Non-pigmented ciliary epithelial cell (primary cell): ENCODE measurements at regions not wholly inside any gene's neighbourhood (a gene's known extent, or its start where the extent isn't known, plus 50 kb on each side); places are given as distances from the start of the nearest gene placed in this dataset.
"Not testable (repeated sequence)": the region's sequence is repeated elsewhere in the genome, so short reads cannot be mapped to it uniquely, and the experiment has no call there.

Source experiments
- DNase-seq: peaks from one replicate; pipeline ENCODE4 v3.0.0-alpha.2; 2010; ENCODE audit warnings: low read depth

DNA sequence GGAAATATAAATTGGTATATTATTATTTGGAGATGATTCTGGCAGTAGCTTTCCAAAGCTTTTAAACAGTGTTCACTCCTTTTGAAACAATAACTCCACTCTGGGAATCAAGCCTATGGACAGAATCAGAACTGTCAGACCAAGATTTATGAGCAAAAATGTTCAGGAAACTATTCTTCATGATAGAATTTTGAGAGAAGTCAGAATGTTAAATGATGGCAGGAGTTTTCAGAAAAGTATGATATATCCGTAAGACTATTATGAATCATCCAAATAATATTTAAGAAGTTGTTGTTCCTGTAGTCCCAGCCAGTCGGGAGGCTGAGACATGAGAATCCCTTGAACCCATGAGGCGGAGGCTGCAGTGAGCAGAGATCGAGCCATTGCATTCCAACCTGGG lies 50.5 kb upstream of the ADGRG2 start:
- DNase-seq = no peak

DNA sequence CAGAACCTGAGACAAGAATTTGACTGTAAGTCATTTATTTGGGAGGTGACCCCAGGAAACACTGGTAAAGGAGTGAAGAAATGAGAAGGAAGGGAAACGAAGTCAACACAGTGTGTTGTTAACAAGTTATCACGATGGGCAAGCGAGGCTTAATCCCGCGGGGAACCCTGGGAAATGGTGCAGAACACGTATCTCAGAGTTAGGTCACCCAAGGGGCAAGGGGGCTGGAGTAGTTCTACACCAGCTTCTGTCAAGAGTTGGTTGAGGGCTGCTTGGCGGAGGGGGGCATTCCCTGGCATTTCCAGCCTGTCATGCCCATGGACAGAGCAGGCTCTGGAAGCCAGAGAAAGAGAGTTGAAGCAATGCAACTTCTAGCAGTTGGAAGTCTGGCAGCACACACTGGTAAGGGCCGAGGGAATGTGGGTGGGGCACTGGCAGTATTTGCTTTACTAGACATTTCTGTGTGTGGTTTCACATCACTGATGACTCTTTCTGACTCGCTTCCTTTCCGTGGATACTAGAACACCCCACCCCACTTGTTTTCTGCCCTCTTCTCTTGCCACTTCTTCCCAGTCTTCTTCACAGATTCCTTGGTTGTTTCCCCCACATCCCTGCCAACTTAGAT lies 52.2 kb upstream of the ADGRG2 start:
- peak; percentile 1 for DNase-seq

DNA sequence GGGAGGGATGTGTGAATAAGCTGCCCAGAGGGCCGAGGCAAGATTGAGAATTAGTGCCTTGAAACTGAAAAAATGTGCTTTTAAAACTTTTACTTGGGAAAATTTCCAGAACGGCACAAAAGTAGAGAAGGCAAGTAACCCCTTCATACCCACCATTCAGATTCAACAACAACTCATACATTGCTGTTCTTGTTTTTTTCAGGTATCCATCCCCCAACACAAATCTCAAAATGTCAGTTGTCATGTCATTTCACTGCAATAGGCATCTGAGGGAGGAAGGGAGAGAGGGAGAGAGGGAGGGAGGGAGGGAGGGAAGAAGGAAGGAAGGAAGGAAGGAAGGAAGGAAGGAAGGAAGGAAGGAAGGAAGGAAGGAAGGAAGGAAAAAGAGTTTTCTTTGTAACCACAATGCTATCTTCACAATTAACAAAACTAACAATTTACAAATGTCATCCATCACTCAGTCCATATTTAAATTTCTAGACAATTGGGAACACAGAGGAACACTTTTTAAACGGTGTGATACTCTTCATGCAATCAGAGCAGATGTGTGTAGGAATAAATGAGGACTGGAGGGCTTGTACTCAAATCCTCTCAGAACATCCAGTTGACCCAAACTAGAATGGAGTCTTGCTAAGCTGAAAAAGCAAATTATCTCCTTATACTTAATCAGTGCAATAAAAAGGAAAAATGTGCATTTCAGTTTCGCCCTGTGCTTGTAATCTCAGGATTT lies 54.8 kb upstream of the ADGRG2 start:
- DNase-seq = no peak

DNA sequence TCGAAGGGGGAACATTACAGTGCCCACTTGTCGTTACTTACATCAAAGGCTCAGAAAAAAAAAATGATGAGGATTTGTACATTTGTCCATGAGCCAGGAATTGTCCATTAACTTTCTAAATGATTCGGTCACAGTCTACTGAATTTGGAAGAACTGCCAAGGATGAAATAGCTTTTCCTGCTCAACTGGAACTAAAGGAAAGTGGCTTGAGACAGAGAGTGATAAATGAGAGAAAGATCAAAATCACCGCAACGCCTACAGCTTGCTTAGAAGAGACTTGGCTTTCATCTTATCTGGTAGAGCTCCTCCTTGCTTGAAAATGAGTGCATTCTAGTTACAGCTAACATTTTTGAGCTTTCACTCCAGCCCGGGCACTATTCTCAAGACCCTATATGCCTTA lies 55.5 kb upstream of the ADGRG2 start:
- no peak for DNase-seq

DNA sequence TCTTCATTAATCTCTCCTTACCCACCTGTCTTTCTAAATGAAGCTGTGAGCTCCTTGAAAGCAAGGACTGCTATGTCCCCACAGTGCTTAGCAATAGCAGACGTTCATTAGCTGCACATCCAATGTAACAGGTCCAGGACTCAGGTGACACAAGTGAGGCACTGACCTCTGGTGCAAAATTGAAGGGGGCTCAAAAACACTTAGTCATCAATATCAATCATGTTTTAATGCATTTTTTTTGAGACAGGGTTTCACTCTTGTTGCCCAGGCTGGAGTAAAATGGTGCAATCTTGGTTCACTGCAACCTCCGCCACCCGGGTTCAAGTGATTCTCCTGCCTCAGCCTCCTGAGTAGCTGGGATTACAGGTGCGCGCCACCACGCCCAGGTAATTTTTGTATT lies 56.1 kb upstream of the ADGRG2 start:
- DNase-seq = no peak

DNA sequence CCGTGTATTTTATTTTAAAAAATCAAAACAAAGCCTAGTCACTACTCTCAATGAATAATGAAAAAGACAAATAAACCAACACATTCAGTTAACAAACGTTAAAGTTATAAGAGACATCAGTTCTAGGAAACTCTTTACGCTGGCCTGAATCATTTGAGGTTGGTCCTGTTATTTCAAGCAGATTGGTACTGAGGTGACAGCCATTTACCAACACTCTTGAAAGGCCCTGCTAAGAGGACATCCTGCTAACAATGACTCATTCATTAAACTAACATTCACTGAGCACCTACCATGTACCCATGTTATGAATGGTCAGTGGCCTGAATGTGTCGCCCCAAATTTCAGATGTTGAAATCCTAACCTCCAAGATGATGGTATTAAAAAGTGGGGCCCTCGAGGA lies 57.1 kb upstream of the ADGRG2 start:
- no peak for DNase-seq

DNA sequence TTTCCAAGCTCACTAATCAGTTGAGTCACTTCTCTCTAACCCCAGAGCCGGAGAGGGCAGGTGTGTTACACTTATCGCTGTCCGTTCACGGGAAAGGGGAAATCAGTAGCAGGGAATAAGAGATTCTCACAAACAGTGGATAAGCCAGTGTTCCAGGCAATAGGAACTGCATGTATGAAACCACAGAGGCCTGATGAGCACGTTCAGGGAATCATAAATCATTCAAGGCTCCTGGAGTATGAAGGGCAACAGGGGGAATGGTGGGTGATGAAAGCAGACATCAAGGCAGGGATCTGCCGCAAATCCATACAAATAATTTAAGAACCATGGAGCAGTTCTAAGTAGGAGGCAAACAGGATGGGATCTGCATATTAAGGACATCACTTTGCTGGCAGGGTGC lies 59.1 kb upstream of the ADGRG2 start:
- no peak for DNase-seq

DNA sequence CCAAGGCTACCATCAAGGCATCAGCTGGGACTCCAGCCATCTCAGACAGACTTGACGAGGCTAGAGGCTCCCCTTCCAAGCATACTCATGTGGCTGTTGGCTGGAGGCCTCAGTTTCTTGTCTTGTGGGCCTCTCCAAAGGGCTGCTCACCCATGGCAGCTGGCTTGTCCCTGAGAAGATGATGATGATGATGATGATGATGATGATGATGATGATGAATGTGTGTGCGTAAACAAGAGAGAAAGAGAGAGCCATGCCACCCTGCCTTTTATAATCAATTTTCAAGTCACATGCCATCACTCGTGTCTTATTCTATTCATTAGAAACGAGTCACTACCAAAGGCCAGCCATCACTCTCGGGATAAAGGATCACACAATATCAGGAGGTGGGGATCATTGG lies 60.5 kb upstream of the ADGRG2 start:
- DNase-seq = no peak

DNA sequence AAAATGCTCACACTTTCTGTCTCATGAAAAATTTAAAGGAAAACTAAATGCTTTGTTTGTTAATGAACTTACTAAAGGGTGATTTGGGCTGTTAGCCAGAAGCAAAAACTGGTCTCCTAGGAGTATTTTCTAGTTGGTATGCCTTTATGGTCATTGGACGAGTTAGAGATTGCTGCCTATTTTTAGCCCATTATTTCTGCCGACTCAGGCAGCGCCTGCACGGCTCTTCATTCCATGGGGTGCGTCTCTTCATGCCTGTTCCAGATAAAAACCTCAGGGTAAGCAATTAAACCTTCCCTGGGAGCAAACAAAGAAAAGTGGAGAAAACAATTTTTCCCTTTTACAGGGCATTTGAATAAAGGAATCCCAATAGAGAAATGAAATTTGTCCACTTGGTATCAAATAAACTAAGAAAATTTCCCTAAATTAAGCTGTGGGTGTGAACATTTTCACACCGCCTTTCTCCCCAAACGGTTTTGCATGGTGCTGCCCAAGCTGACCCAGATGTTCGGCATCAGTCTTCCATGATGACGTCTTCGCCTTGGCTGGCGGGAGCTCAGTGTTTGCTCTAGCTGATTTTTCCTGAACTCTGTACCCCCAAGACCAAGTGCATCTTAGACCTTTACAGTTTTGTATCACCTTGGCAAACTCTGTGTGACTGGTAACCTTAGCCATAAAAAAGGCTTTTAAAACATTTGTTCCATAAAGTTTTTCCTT lies 61.7 kb upstream of the ADGRG2 start:
- DNase-seq = no peak

DNA sequence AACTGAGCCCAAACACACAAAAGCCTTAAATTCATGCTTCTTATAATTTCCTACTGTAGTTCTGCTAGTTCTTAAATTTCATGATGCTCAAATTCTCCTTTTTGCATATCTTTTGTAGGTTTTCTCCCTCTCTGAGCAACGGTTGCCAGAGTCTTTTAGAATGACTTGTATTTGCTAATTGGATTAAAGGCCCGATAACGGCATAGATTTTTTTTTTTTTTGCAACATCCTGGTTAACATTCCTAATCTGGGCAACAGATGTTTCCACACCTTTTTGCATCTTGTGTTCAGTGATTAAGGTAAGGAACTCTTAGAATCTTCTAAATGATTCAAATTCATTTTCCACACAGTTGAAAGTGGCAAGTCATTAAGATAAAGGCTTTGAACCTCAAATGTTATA lies 66.3 kb upstream of the ADGRG2 start:
- DNase-seq = no peak

DNA sequence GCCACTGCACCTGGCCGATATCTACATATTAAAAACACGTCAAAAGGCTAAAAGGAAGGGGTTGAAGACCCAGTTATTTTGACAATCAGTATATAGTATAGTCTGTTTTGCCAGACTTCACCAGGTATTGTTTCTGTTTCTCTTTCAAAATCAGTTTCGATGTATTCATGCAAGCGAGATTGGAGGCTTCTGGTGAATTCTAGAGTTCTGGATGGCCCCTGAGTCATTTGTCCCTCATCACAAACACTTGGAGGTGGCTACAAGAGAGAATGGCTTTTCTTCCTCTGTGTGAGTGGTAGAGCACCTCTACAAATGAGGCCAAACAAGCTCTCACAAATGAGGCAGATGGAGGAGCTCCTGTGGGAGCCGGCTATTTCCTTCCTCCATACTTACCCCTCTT lies 68.6 kb upstream of the ADGRG2 start:
- no peak for DNase-seq

DNA sequence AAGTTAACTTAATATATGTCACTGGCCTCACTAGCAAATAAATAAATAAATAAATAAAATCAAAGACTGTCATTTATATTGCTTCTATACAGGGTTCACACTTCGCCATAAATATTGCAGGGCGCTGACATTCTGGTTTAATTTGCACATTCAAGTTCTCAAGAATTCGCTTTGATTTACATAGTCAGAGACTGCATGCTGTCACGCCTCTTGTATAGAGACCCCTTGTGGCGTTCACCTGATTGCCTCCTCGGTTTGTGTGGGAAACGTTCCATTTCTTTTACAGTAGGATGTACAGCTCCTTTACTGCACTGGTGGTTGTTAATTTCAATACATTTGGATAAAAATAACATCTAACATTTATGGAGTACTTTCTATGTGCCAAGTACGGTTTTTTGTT lies 71.3 kb upstream of the ADGRG2 start:
- no peak for DNase-seq

DNA sequence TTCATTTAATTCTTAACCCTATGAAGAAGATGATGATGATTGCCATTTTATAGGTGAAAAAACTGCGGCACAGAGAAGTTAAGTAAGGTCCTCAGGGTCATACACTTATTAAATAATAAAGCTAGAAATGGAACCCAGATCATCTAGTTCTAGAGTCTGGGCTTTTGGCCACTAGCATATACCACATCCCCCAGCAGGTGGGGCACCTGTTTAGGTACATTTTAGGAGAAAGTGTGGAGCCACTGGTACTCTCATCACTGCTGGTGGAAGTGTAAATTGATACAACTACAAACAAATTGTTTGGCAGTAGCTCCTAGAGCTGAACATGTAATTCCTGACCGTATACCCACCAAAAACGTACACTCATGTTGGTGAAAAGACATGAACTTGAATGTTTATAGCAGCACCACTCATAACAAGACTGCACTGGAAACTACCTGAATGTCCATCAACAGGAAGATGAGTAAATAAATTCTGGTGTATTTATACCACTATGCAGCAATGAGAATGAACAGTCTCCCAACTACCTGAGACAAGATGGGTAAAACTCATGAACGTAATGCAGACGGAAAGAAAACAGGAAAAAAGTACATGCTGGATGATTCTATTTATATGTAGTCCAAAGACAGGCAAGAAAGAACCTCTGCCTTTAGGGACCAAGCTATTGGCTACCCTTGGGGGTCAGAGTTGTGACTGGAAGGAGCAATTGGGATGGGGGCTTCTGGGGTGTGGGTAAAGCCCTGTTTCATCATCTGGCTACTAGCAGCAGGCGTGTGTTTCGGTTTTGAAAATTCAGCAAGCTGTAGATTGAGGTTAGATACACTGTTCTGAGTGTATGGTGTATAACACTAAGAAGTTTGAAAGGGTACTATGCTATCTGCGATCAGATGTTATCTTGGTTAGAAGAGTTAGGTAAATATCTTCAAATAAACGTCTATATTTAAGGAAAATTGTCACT lies 72.3 kb upstream of the ADGRG2 start:
- DNase-seq = no peak

DNA sequence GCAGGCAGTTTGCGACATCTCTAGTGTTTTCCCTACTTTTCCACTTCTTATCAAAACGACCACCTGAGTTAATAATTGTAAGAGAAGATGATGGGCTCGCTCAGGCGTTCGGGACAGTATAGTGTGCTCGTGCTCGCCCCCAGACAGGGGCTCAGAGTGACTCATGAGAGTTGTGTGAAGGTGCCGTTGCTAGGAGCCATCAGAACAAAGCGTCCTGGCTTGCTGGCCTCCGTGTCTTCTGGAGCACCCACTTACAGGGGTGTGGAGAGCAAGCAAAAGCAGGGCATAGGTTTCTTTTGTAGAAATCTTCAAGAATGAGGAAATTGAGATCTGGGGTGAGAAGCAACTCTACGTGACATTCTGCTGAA lies 73.0 kb upstream of the ADGRG2 start:
- DNase-seq = no peak

DNA sequence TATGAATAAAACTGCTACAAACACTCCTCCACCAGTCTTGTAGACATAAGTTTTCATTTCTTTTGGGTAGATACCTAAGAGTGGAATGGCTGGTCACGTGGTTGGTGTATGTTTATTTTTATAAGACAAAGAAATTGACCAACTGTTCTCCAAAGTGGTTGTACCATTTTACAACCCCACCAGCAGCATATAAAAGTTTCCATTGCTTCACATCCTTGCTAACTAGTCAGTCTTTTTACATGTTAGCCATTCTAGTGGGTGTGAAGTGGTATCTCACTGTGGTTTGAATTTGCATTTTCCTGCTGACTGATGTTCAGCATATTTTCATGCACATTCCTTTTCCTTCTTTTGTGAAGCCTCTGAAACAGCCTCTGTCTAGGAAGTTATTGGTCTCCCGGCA lies 76.2 kb upstream of the ADGRG2 start:
- DNase-seq = no peak

DNA sequence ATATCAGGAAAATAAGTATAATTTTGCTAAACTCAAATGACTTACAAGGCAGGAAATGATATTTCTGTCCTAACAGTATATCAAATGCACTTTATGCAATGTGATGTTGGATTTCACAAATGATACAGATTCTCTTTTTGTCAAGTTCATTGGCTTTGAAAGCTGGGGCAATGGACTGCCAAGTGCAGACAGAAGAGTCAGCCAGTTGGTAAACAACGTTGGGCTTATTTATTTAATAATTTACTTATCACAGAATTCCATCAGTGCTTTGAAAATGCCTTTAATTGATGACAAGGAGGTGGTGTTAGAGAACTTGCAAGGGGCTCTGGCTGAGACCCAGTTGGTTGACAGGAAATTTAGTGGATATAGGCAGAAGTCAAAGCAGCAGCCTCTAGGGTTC lies 79.9 kb upstream of the ADGRG2 start:
- DNase-seq = no peak

DNA sequence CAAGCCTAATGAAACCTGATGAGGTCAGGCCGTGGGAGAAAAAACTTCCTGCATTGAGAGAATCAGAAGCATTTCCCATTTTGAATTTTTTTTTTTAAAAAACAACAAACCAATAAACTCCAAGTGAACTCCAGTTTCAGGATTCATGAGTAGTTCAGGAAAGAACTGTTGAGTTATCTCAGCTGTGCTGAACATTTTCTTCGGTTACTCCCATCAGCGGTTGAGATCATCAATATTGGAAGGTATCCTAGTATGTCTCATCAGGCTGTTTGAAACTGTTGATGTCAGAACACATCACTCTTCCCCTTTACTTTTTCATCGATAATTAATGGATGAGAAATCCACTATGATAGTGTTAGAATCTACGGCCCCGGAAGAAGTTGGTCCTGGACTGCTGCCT lies 82.4 kb upstream of the ADGRG2 start:
- DNase-seq = no peak

DNA sequence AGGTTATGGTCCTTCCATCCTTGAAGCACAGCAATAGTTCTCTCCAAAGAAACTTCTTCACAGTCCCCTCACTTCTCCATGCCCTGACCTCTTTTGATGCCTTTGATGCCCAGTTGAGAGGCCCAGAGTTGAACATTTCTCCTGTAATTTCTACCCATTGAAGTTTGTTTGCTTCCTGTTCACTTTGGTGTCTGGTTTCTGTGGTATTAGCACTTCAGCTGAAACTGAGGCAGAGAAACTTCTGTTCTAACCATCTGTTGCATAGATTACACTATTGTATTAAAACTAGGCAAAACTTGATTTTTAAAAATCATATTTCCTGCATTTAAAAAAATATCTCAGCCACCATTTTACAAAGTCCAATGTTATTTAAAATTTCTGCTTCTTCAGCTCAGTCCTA lies 89.8 kb upstream of the ADGRG2 start:
- no peak for DNase-seq

DNA sequence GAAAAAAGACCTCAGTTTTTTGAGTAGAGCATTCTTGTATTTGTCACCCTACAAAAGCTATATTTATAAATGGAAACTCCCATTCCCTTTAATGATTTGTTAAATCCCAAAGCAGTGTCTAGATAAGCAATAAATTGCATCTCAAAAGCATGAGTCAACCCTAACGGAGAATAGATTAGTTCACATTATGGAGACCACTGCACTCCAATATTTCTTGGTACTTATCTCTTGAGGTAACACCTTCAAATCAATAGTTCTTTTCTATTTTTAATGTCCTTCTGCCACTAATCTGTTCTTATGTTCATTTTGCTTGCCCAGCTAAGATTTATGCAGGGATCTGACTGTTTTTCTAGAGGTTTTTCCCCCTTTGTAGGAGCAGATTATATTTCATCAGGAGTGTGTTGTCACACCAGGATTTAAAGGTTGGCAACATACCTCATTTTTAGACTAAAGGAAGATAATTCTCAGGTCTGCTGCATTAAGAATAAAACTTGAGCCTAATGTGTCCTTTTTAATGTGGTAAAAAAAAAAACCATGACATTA lies 91.4 kb upstream of the ADGRG2 start:
- DNase-seq = no peak

DNA sequence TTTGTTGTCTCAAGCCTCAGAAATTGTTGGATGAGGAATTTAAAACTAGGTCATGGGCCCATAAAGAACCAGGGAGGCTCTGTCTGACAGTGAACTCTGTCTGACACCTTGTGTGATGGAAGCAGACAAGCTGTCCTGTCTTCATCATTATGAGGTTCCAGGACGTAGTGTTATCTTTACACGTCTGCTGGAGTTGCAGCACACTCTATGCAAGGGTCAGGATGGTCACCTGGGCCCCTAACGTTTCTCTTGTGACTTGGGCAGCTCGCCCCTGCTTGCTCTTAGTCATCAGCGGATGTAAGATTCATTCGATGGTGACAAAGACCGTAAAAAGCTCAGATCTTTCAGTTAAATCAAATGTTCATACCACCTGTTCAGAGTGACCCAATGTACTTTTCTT lies 92.0 kb upstream of the ADGRG2 start:
- DNase-seq = no peak

DNA sequence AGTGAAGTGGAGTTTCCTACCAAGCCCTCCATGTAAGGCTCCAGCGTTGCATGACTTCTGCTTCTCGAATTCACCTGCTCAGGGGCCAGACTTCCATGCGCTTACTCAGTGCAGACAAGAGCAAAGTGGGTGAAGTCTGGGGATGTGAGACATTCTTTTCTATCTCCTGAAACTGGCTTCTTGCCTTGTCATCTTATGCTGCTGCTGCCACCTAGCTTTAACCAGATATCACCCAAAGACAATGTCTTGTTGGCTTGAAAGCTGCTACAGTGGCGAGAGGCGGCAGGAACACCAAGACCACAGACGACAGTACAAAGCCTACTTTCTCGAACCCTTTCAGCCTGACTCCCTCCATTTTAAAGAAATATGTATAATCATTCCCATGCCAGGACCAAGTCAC lies 103.6 kb upstream of the ADGRG2 start:
- no peak for DNase-seq

DNA sequence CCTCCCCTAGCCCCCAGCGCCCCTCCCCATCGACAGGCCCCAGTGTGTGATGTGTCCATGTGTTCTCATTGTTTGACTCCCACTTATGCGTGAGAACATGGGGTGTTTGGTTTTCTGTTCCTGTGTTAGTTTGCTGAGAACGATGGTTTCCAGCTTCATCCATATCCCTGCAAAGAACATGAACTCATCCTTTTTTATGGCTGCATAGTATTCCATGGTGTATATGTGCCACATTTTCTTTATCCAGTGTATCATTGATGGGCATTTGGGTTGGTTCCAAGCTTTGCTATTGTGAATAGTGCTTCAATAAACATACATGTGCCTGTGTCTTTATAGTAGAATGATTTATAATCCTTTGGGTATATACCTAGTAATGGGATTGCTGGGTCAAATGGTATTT lies 107.6 kb upstream of the ADGRG2 start:
- DNase-seq = not testable (repeated sequence)
